ENCODE measurements at regions not wholly inside any gene's neighbourhood (a gene's known extent, or its start where the extent isn't known, plus 50 kb on each side); places are given as distances from the start of the nearest gene placed in this dataset.

GRCh38 chr11:97745515-97746050 lies 1275.2 kb upstream of the CNTN5 start:
- no peaks in the 10 kb centered on the region for H3K9me2 ChIP-seq (replicated peaks; ENCODE audit: insufficient read depth, low read length)
- H3K27me3 ChIP-seq (ENCODE audit: low read length): no peaks in the 10 kb centered on the region
- H3K9me3 ChIP-seq (ENCODE audit: insufficient read depth, low read length): no peaks in the 10 kb centered on the region
- no peak overlapping the region for H3K9ac ChIP-seq (ENCODE audit: low read length)
- no peak overlapping the region for H3K4me2 ChIP-seq (ENCODE audit: low read depth, low read length, poor library complexity, severe bottlenecking)
- no peak overlapping the region for H2AFZ ChIP-seq (ENCODE audit: low read depth, low read length, severe bottlenecking)
- H4K20me1 ChIP-seq (ENCODE audit: low read depth, low read length): no peaks in the 10 kb centered on the region
- no peaks in the 10 kb centered on the region for H3K36me3 ChIP-seq (ENCODE audit: low read length)
- H3K4me3 ChIP-seq (ENCODE audit: insufficient read depth, low read length, poor library complexity, severe bottlenecking): no peak overlapping the region
- no peaks in the 10 kb centered on the region for H3F3A ChIP-seq (ENCODE audit: insufficient read depth)
- no peak for TF ChIP-seq EZH2phosphoT487 (conservative IDR thresholded peaks at IDR 0.05; ENCODE audit: low read length)
- no peak for TF ChIP-seq CTCF (IDR thresholded peaks at IDR 0.05; ENCODE audit: insufficient read depth, low read length, poor library complexity, severe bottlenecking)
- H3K79me2 ChIP-seq (ENCODE audit: insufficient read depth, low read length): no peaks in the 10 kb centered on the region
- no peak overlapping the region for H3K27ac ChIP-seq (ENCODE audit: low read depth, low read length)

GRCh38 chr11:97746818-97747217 lies 1273.9 kb upstream of the CNTN5 start:
- H3K9ac ChIP-seq (ENCODE audit: low read length): no peak overlapping the region
- H2AFZ ChIP-seq (ENCODE audit: low read depth, low read length, severe bottlenecking): no peak overlapping the region
- H3K79me2 ChIP-seq (ENCODE audit: insufficient read depth, low read length): no peaks in the 10 kb centered on the region
- H3K9me2 ChIP-seq (replicated peaks; ENCODE audit: insufficient read depth, low read length): no peaks in the 10 kb centered on the region
- H3K27me3 ChIP-seq (ENCODE audit: low read length): no peaks in the 10 kb centered on the region
- no peaks in the 10 kb centered on the region for H3K36me3 ChIP-seq (ENCODE audit: low read length)
- H3K9me3 ChIP-seq (ENCODE audit: insufficient read depth, low read length): no peaks in the 10 kb centered on the region
- H3K4me3 ChIP-seq (ENCODE audit: insufficient read depth, low read length, poor library complexity, severe bottlenecking): no peak overlapping the region
- no peak overlapping the region for H3K4me2 ChIP-seq (ENCODE audit: low read depth, low read length, poor library complexity, severe bottlenecking)
- no peak for TF ChIP-seq CTCF (IDR thresholded peaks at IDR 0.05; ENCODE audit: insufficient read depth, low read length, poor library complexity, severe bottlenecking)
- no peak for TF ChIP-seq EZH2phosphoT487 (conservative IDR thresholded peaks at IDR 0.05; ENCODE audit: low read length)
- no peak overlapping the region for H3K27ac ChIP-seq (ENCODE audit: low read depth, low read length)
- no peaks in the 10 kb centered on the region for H3F3A ChIP-seq (ENCODE audit: insufficient read depth)
- H4K20me1 ChIP-seq (ENCODE audit: low read depth, low read length): no peaks in the 10 kb centered on the region

- no peak for TF ChIP-seq EZH2phosphoT487 (conservative IDR thresholded peaks at IDR 0.05; ENCODE audit: low read length)
- no peak for TF ChIP-seq CTCF (IDR thresholded peaks at IDR 0.05; ENCODE audit: insufficient read depth, low read length, poor library complexity, severe bottlenecking)
- no peak overlapping the region for H2AFZ ChIP-seq (ENCODE audit: low read depth, low read length, severe bottlenecking)
- no peaks in the 10 kb centered on the region for H4K20me1 ChIP-seq (ENCODE audit: low read depth, low read length)
These were observed 1269.3 kb upstream of the CNTN5 start for GRCh38 chr11:97751405-97751804.

More at GRCh38 chr11:97751405-97751804, 1269.3 kb upstream of the CNTN5 start:
- Histone ChIP-seq H3K9ac (ENCODE audit: low read length) (no peak overlapping the region), H3K27ac (ENCODE audit: low read depth, low read length) (no peak overlapping the region), H3K9me2 (replicated peaks; ENCODE audit: insufficient read depth, low read length) (no peaks in the 10 kb centered on the region), H3K36me3 (ENCODE audit: low read length) (no peaks in the 10 kb centered on the region), H3K27me3 (ENCODE audit: low read length) (no peaks in the 10 kb centered on the region), H3K9me3 (ENCODE audit: insufficient read depth, low read length) (no peaks in the 10 kb centered on the region), H3K4me3 (ENCODE audit: insufficient read depth, low read length, poor library complexity, severe bottlenecking) (no peak overlapping the region), H3K79me2 (ENCODE audit: insufficient read depth, low read length) (no peaks in the 10 kb centered on the region), H3F3A (ENCODE audit: insufficient read depth) (no peaks in the 10 kb centered on the region), H3K4me2 (ENCODE audit: low read depth, low read length, poor library complexity, severe bottlenecking) (no peak overlapping the region)
